ENCODE measurements at regions not wholly inside any gene's neighbourhood (a gene's known extent, or its start where the extent isn't known, plus 50 kb on each side); places are given as distances from the start of the nearest gene placed in this dataset.

GRCh38 chr5:6019612-6020011 is 358.7 kb downstream of the MED10 start:
- no peak for DNase-seq (ENCODE audit: low read depth)
- no peak for TF ChIP-seq CTCF (IDR thresholded peaks at IDR 0.05; ENCODE audit: insufficient read depth, low read depth, low read length, missing control alignments)

GRCh38 chr5:6013506-6013905 is 364.8 kb downstream of the MED10 start:
- no peak overlapping the region for H3K4me3 ChIP-seq (ENCODE audit: low read length)
- TF ChIP-seq CTCF (IDR thresholded peaks at IDR 0.05; ENCODE audit: insufficient read depth, low read depth, low read length, missing control alignments): no peak

More at GRCh38 chr5:6019612-6020011, 358.7 kb downstream of the MED10 start:
- H3K4me3 ChIP-seq (ENCODE audit: low read length): no peak overlapping the region

GRCh38 chr5:6011199-6011598 is 367.1 kb downstream of the MED10 start:
- no peak for DNase-seq (ENCODE audit: low read depth)
- H3K4me3 ChIP-seq (ENCODE audit: low read length): no peak overlapping the region
- no peak for TF ChIP-seq CTCF (IDR thresholded peaks at IDR 0.05; ENCODE audit: insufficient read depth, low read depth, low read length, missing control alignments)

More at GRCh38 chr5:6013506-6013905, 364.8 kb downstream of the MED10 start:
- no peak for DNase-seq (ENCODE audit: low read depth)

GRCh38 chr5:6006838-6007314 is 371.5 kb downstream of the MED10 start:
- no peak for TF ChIP-seq CTCF (IDR thresholded peaks at IDR 0.05; ENCODE audit: insufficient read depth, low read depth, low read length, missing control alignments)
- H3K4me3 ChIP-seq (ENCODE audit: low read length): no peak overlapping the region
- DNase-seq (ENCODE audit: low read depth): no peak

GRCh38 chr5:6003040-6003825 is 375.1 kb downstream of the MED10 start:
- peak; percentile 23 for DNase-seq (ENCODE audit: low read depth)
- TF ChIP-seq CTCF (IDR thresholded peaks at IDR 0.05; ENCODE audit: insufficient read depth, low read depth, low read length, missing control alignments): no peak
- no peak overlapping the region for H3K4me3 ChIP-seq (ENCODE audit: low read length)

GRCh38 chr5:6000867-6001266 is 377.5 kb downstream of the MED10 start:
- DNase-seq (ENCODE audit: low read depth): no peak
- no peak for TF ChIP-seq CTCF (IDR thresholded peaks at IDR 0.05; ENCODE audit: insufficient read depth, low read depth, low read length, missing control alignments)
- H3K4me3 ChIP-seq (ENCODE audit: low read length): no peak overlapping the region

GRCh38 chr5:5995819-5996218 is 382.5 kb downstream of the MED10 start:
- TF ChIP-seq CTCF (IDR thresholded peaks at IDR 0.05; ENCODE audit: insufficient read depth, low read depth, low read length, missing control alignments): no peak
- no peak for DNase-seq (ENCODE audit: low read depth)

More at GRCh38 chr5:5995819-5996218, 382.5 kb downstream of the MED10 start:
- H3K4me3 ChIP-seq (ENCODE audit: low read length): no peak overlapping the region
